ENCODE measurements at regions not wholly inside any gene's neighbourhood (a gene's known extent, or its start where the extent isn't known, plus 50 kb on each side); places are given as distances from the start of the nearest gene placed in this dataset.

DNA sequence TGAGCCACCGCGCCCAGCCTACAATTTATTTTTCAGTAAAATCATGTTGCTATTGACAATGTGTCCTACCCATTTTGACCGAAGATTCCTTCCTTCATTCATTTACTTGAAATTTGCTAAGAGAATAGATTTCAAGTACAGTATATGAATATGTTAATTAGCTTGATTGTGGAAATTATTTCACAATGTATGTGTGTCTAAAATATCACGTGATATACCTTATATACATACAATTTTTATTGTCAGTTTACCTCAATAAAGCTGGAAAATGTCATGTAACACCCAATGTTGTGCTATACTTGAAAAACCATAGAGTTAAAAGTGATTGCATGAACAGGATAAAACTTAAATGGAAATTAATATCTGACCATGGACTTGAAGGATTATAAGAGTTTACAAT is 521.7 kb upstream of the ANKRD30A start:
- TF ChIP-seq POLR2A (IDR thresholded peaks at IDR 0.05; ENCODE audit: low read depth, low read length) (no peak), TAF1 (IDR thresholded peaks at IDR 0.05; ENCODE audit: borderline replicate concordance, low read depth, low read length) (no peak)

All from GM12892 (cell line).